ENCODE measurements at regions not wholly inside any gene's neighbourhood (a gene's known extent, or its start where the extent isn't known, plus 50 kb on each side); places are given as distances from the start of the nearest gene placed in this dataset.

DNA sequence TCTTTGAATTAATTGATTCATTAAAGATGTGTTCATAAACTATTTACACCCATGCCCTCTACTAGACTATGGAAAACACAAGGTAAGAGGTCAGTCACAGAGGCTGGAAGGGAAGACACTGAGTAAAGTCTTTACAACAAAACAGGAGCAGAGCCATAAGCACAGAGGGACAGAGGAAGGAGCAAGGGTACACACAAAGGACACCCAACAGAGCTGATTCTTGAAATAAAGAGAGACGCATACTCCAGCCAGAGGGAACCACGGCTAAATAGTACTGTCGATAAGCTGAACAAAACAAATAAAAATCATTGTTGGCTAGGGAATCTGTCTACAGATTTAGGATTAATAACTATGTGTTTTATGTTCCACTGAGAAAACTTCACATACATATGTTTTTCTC is 289.2 kb downstream of the EFNB2 start:
- TF ChIP-seq YY1 (IDR thresholded peaks at IDR 0.05; ENCODE audit: insufficient read depth, insufficient read length) (no peak), ZNF274 (IDR thresholded peaks at IDR 0.05; ENCODE audit: low read depth, low read length) (no peak)
